ENCODE measurements at regions not wholly inside any gene's neighbourhood (a gene's known extent, or its start where the extent isn't known, plus 50 kb on each side); places are given as distances from the start of the nearest gene placed in this dataset.

GRCh38 chr4:4808086-4808485 is 51.4 kb upstream of the MSX1 start:
- no peak for DNase-seq (ENCODE audit: extremely low read depth, low read depth)
- TF ChIP-seq CTCF (IDR thresholded peaks at IDR 0.05; ENCODE audit: low read depth, low read length, missing control alignments), result no peak
- H3K4me3 ChIP-seq (replicated peaks; ENCODE audit: low read depth, low read length), result no peak overlapping the region

- no peak for DNase-seq (ENCODE audit: extremely low read depth, low read depth)
- H3K4me3 ChIP-seq (replicated peaks; ENCODE audit: low read depth, low read length), result no peak overlapping the region
- no peak for TF ChIP-seq CTCF (IDR thresholded peaks at IDR 0.05; ENCODE audit: low read depth, low read length, missing control alignments)
Measured at GRCh38 chr4:4805887-4806286, 53.6 kb upstream of the MSX1 start.

- TF ChIP-seq CTCF (IDR thresholded peaks at IDR 0.05; ENCODE audit: low read depth, low read length, missing control alignments), result no peak
- DNase-seq (ENCODE audit: extremely low read depth, low read depth), result no peak
- H3K4me3 ChIP-seq (replicated peaks; ENCODE audit: low read depth, low read length), result no peak overlapping the region
Measured at GRCh38 chr4:4803912-4804296, 55.6 kb upstream of the MSX1 start.

GRCh38 chr4:4803216-4803911 is 56.1 kb upstream of the MSX1 start:
- no peak for DNase-seq (ENCODE audit: extremely low read depth, low read depth)
- TF ChIP-seq CTCF (IDR thresholded peaks at IDR 0.05; ENCODE audit: low read depth, low read length, missing control alignments), result no peak
- H3K4me3 ChIP-seq (replicated peaks; ENCODE audit: low read depth, low read length), result no peak overlapping the region

- DNase-seq (ENCODE audit: extremely low read depth, low read depth), result no peak
- H3K4me3 ChIP-seq (replicated peaks; ENCODE audit: low read depth, low read length), result no peak overlapping the region
- TF ChIP-seq CTCF (IDR thresholded peaks at IDR 0.05; ENCODE audit: low read depth, low read length, missing control alignments), result no peak
Measured at GRCh38 chr4:4800646-4801408, 58.6 kb upstream of the MSX1 start.

GRCh38 chr4:4794421-4794820 is 65.0 kb upstream of the MSX1 start:
- no peak for DNase-seq (ENCODE audit: extremely low read depth, low read depth)
- no peak overlapping the region for H3K4me3 ChIP-seq (replicated peaks; ENCODE audit: low read depth, low read length)
- no peak for TF ChIP-seq CTCF (IDR thresholded peaks at IDR 0.05; ENCODE audit: low read depth, low read length, missing control alignments)
